Mesothelial cell of epicardium (in vitro differentiated cells): ENCODE measurements at regions not wholly inside any gene's neighbourhood (a gene's known extent, or its start where the extent isn't known, plus 50 kb on each side); places are given as distances from the start of the nearest gene placed in this dataset.

Experiments
- DNase-seq, 2 experiments: peaks; one replicate each; pipeline ENCODE4 v3.0.0; 2021; ENCODE audit warnings: low spot score in 2 of 2; ENCODE audit not compliant: unreplicated experiment in 2 of 2
- H3K27ac Mint-ChIP-seq: 2 replicates; pipeline ENCODE4 v1.8.0; 2021; ENCODE audit warnings: mixed read lengths
- H3K27me3 Mint-ChIP-seq: 2 replicates; pipeline ENCODE4 v1.8.0; 2021; ENCODE audit warnings: low read depth, mixed read lengths
- H3K36me3 Mint-ChIP-seq: 2 replicates; pipeline ENCODE4 v1.8.0; 2021; ENCODE audit warnings: mixed read lengths
- H3K4me1 Mint-ChIP-seq: 2 replicates; pipeline ENCODE4 v1.8.0; 2021; ENCODE audit warnings: mixed read lengths
- H3K4me3 Mint-ChIP-seq: 2 replicates; pipeline ENCODE4 v1.8.0; 2021; ENCODE audit warnings: mild to moderate bottlenecking, moderate library complexity, mixed read lengths
- H3K9me3 Mint-ChIP-seq: 2 replicates; pipeline ENCODE4 v1.8.0; 2021; ENCODE audit warnings: mixed read lengths
- CTCF ChIP-seq: fragments of 200-600 bp; sonication (generic); IDR thresholded peaks from one replicate; pipeline ENCODE4 v1.5.0; 2021; ENCODE audit warnings: antibody characterized with exemption; ENCODE audit not compliant: unreplicated experiment

- Mint-ChIP-seq H3K27ac (no peak overlapping the region), H3K9me3 (peaks cover 4% of the 10 kb centered on the region), H3K27me3 (no peaks in the 10 kb centered on the region), H3K4me1 (peaks cover 3% of the 10 kb centered on the region), H3K36me3 (no peaks in the 10 kb centered on the region), H3K4me3 (no peak overlapping the region)
- no peak for DNase-seq
- TF ChIP-seq CTCF = no peak
Measured at GRCh38 chr10:28242555-28243204, 60.2 kb downstream of the MPP7 start.

GRCh38 chr10:28241741-28242399 lies 61.0 kb downstream of the MPP7 start:
- Mint-ChIP-seq H3K4me1 (peaks cover 3% of the 10 kb centered on the region), H3K27me3 (no peaks in the 10 kb centered on the region), H3K9me3 (peaks cover 4% of the 10 kb centered on the region), H3K4me3 (no peak overlapping the region), H3K27ac (no peak overlapping the region), H3K36me3 (peaks cover 2% of the 10 kb centered on the region)
- TF ChIP-seq CTCF = peak; percentile 97
- DNase-seq = no peak

GRCh38 chr10:28240400-28240799 lies 62.5 kb downstream of the MPP7 start:
- H3K4me1 Mint-ChIP-seq = peaks cover 3% of the 10 kb centered on the region
- no peaks in the 10 kb centered on the region for H3K27me3 Mint-ChIP-seq
- peaks cover 2% of the 10 kb centered on the region for H3K36me3 Mint-ChIP-seq
- no peak for TF ChIP-seq CTCF
- H3K9me3 Mint-ChIP-seq = no peaks in the 10 kb centered on the region
- no peak overlapping the region for H3K27ac Mint-ChIP-seq
- no peak overlapping the region for H3K4me3 Mint-ChIP-seq
- no peak for DNase-seq

DNA sequence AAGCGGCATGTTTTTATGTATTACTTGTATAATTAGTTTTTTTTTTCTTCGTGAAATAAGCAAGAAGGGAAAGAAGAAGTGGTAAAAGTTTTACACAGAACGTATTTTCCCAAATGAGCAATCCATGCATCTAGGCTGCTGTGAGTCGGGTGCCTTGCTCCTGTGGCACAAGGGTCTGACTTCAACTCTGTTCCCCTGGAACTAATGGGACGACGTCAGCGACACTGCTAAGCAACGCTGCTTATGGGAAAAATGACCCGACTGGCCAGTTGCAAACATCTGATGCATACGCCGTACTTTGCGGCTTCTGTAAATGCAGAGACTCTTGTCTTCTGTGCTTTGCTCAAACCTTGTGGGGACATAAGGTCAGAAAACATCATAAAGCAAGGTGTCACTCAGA lies 66.3 kb downstream of the MPP7 start:
- H3K4me1 Mint-ChIP-seq = peaks cover 3% of the 10 kb centered on the region
- no peaks in the 10 kb centered on the region for H3K27me3 Mint-ChIP-seq
- TF ChIP-seq CTCF = no peak
- no peak for DNase-seq
- no peak overlapping the region for H3K4me3 Mint-ChIP-seq
- peaks cover 13% of the 10 kb centered on the region for H3K36me3 Mint-ChIP-seq
- H3K27ac Mint-ChIP-seq = no peak overlapping the region
- H3K9me3 Mint-ChIP-seq = peaks cover 3% of the 10 kb centered on the region

DNA sequence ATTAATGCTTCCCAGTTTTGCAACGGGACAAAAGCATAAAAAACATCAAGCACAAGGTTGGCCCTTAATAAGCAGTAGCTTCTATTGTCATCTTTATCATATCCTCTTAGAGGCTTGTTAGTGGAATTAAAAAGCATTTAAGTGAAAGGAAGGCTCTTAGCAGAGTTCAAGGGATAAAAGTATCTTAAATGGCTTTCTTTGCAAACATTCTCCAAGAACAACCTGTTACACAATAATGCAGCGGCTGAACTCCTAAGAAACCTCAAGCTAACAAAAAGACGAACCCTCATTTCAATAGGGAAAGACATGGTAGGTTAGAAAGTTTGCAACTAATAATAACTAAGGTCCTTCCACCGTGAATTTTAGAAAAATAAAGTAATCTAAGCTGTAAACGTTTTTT lies 82.1 kb downstream of the MPP7 start:
- TF ChIP-seq CTCF = no peak
- Mint-ChIP-seq H3K4me3 (no peak overlapping the region), H3K36me3 (peaks cover 3% of the 10 kb centered on the region), H3K27ac (no peak overlapping the region), H3K9me3 (no peaks in the 10 kb centered on the region), H3K4me1 (peaks cover 26% of the 10 kb centered on the region), H3K27me3 (no peaks in the 10 kb centered on the region)
- no peak for DNase-seq
